C4-2B (cell line): ENCODE measurements at regions not wholly inside any gene's neighbourhood (a gene's known extent, or its start where the extent isn't known, plus 50 kb on each side); places are given as distances from the start of the nearest gene placed in this dataset.
"Not testable (repeated sequence)": the region's sequence is repeated elsewhere in the genome, so short reads cannot be mapped to it uniquely, and the experiment has no call there.

Source experiments
- CTCF ChIP-seq: fragments of 450-650 bp; conservative IDR thresholded peaks from 2 replicates; pipeline ENCODE4 v1.5.1; 2017; ENCODE audit warnings: mild to moderate bottlenecking
- ZFX ChIP-seq: fragments of 450-650 bp; IDR thresholded peaks from 2 replicates; pipeline ENCODE4 v1.6.1; 2017

GRCh38 chrX:116679544-116679943 lies 216.8 kb upstream of the CT83 start:
- not testable (repeated sequence) for TF ChIP-seq CTCF, ZFX
